Right atrium auricular region (tissue), 2 donors: ENCODE measurements at regions not wholly inside any gene's neighbourhood (a gene's known extent, or its start where the extent isn't known, plus 50 kb on each side); places are given as distances from the start of the nearest gene placed in this dataset.

Source experiments
- DNase-seq: peaks from one replicate; pipeline ENCODE4 v3.0.0-alpha.2; 2019; ENCODE audit warnings: low spot score
- H3K27ac ChIP-seq, 2 donors: fragments of 200-600 bp; sonication (generic); 1 replicate in 1 of 2; 2 replicates in 1 of 2; pipeline ENCODE4 v1.5.1; 2016 to 2019
- H3K27me3 ChIP-seq, 2 donors: fragments of 200-600 bp; sonication (generic); one replicate each; pipeline versions ENCODE4 v1.5.1 to v1.6.0; 2017 to 2019
- H3K36me3 ChIP-seq: fragments of 200-600 bp; sonication (generic); one replicate; pipeline ENCODE4 v1.5.1; 2016
- H3K4me1 ChIP-seq, 2 donors: fragments of 200-600 bp; sonication (generic); one replicate each; pipeline versions ENCODE4 v1.5.1 to v1.6.0; 2017 to 2019
- H3K4me3 ChIP-seq, 2 donors: fragments of 200-600 bp; sonication (generic); 1 replicate in 1 of 2; 2 replicates in 1 of 2; pipeline ENCODE4 v1.5.1; 2017 to 2019; ENCODE audit warnings: mild to moderate bottlenecking in 1 of 2, moderate library complexity in 1 of 2
- H3K9me3 ChIP-seq, 2 donors: fragments of 200-600 bp; sonication (generic); one replicate each; pipeline ENCODE4 v1.5.1; 2019
- CTCF ChIP-seq, 2 donors: fragments of 200-600 bp; sonication (generic); IDR thresholded peaks; one replicate each; pipeline ENCODE4 v1.5.1; 2019; ENCODE audit warnings: antibody characterized with exemption in 2 of 2

GRCh38 chr9:14478175-14479162 lies 164.5 kb upstream of the NFIB start:
- H3K27ac ChIP-seq, result no peak overlapping the region
- no peak overlapping the region for H3K4me3 ChIP-seq
- H3K36me3 ChIP-seq, result no peaks in the 10 kb centered on the region
- no peak for DNase-seq
- H3K4me1 ChIP-seq, result no peaks in the 10 kb centered on the region
- H3K27me3 ChIP-seq, result no peaks in the 10 kb centered on the region
- H3K9me3 ChIP-seq, result no peaks in the 10 kb centered on the region
- no peak for TF ChIP-seq CTCF (IDR thresholded peaks at IDR 0.05)

- Histone ChIP-seq H3K4me1 (no peaks in the 10 kb centered on the region), H3K9me3 (no peaks in the 10 kb centered on the region), H3K27me3 (no peaks in the 10 kb centered on the region), H3K27ac (no peak overlapping the region), H3K4me3 (no peak overlapping the region), H3K36me3 (no peaks in the 10 kb centered on the region)
- no peak for TF ChIP-seq CTCF (IDR thresholded peaks at IDR 0.05)
- DNase-seq, result no peak
These were observed 157.1 kb upstream of the NFIB start for GRCh38 chr9:14471041-14471440.

- Histone ChIP-seq H3K4me3 (no peak overlapping the region), H3K4me1 (no peaks in the 10 kb centered on the region), H3K9me3 (no peaks in the 10 kb centered on the region), H3K27me3 (no peaks in the 10 kb centered on the region), H3K36me3 (no peaks in the 10 kb centered on the region), H3K27ac (no peak overlapping the region)
- no peak for TF ChIP-seq CTCF (IDR thresholded peaks at IDR 0.05)
- no peak for DNase-seq
These were observed 153.9 kb upstream of the NFIB start for GRCh38 chr9:14467675-14468374.

GRCh38 chr9:14466828-14467227 lies 152.9 kb upstream of the NFIB start:
- Histone ChIP-seq H3K4me3 (no peak overlapping the region), H3K4me1 (no peaks in the 10 kb centered on the region), H3K9me3 (no peaks in the 10 kb centered on the region), H3K27ac (no peak overlapping the region), H3K36me3 (no peaks in the 10 kb centered on the region), H3K27me3 (no peaks in the 10 kb centered on the region)
- no peak for TF ChIP-seq CTCF (IDR thresholded peaks at IDR 0.05)
- DNase-seq, result no peak

GRCh38 chr9:14466429-14466818 lies 152.5 kb upstream of the NFIB start:
- no peak for TF ChIP-seq CTCF (IDR thresholded peaks at IDR 0.05)
- no peaks in the 10 kb centered on the region for H3K36me3 ChIP-seq
- H3K27ac ChIP-seq, result no peak overlapping the region

More at GRCh38 chr9:14466429-14466818, 152.5 kb upstream of the NFIB start:
- no peak overlapping the region for H3K4me3 ChIP-seq
- H3K9me3 ChIP-seq, result no peaks in the 10 kb centered on the region
- H3K27me3 ChIP-seq, result no peaks in the 10 kb centered on the region
- no peak for DNase-seq
- H3K4me1 ChIP-seq, result no peaks in the 10 kb centered on the region
